Testis (tissue), 2 donors: ENCODE measurements at regions not wholly inside any gene's neighbourhood (a gene's known extent, or its start where the extent isn't known, plus 50 kb on each side); places are given as distances from the start of the nearest gene placed in this dataset.

Source experiments
- DNase-seq: peaks from one replicate; pipeline ENCODE4 v3.0.0-alpha.2; 2019
- H3K27ac ChIP-seq, 2 donors: fragments of 200-600 bp; sonication (generic); one replicate each; pipeline ENCODE4 v1.5.1; 2019
- H3K27me3 ChIP-seq: fragments of 200-600 bp; sonication (generic); one replicate; pipeline ENCODE4 v1.5.1; 2019
- H3K36me3 ChIP-seq: fragments of 200-600 bp; sonication (generic); one replicate; pipeline ENCODE4 v1.5.1; 2017; ENCODE audit warnings: low read depth; ENCODE audit errors: missing control alignments
- H3K4me1 ChIP-seq: fragments of 200-600 bp; sonication (generic); one replicate; pipeline ENCODE4 v1.5.1; 2019
- H3K4me3 ChIP-seq, 2 donors: fragments of 200-600 bp; sonication (generic); one replicate each; pipeline ENCODE4 v1.5.1; 2017 to 2019
- H3K9me3 ChIP-seq: fragments of 200-600 bp; sonication (generic); one replicate; pipeline ENCODE4 v1.5.1; 2017
- CTCF ChIP-seq, 3 experiments: fragments of 450-650 bp in 2 of 3; fragments of 200-600 bp in 1 of 3; sonication (generic) in 1 of 3; IDR thresholded peaks; one replicate each; pipeline ENCODE4 v1.5.1; 2016 to 2019; ENCODE audit warnings: antibody characterized with exemption in 3 of 3, mild to moderate bottlenecking in 2 of 3, moderate library complexity in 1 of 3
- POLR2A ChIP-seq: fragments of 450-650 bp; IDR thresholded peaks from one replicate; pipeline ENCODE4 v1.6.1; 2017; ENCODE audit warnings: antibody characterized with exemption, mild to moderate bottlenecking, moderate library complexity
- WGBS, 2 donors: methylation state at CpG; one replicate each; pipeline ENCODE4 v1.1.5; 2018; 5-methylcytosine and 5-hydroxymethylcytosine counted together
- intact Hi-C: fragments of 100-400 bp; cut with DNase I; formaldehyde crosslinking; loops from one replicate; pipeline ENCODE4 v1.15.1; 2023; ENCODE audit warnings: low total_unique reads

- DNase-seq = no peak
- TF ChIP-seq POLR2A (no peak), CTCF (IDR thresholded peaks at IDR 0.05) (no peak)
- no peaks in the 10 kb centered on the region for H3K9me3 ChIP-seq
- no peaks in the 10 kb centered on the region for H3K4me1 ChIP-seq
- H3K4me3 ChIP-seq = no peak overlapping the region
- H3K27ac ChIP-seq = no peak overlapping the region
- WGBS, 2 donors = 74 to 81% methylated on average over 5 of the region's 5 CpGs
- no peaks in the 10 kb centered on the region for H3K27me3 ChIP-seq
- H3K36me3 ChIP-seq = no peaks in the 10 kb centered on the region
- intact Hi-C loops = no loop called here
These were observed 538.5 kb downstream of the HTR7 start for GRCh38 chr10:90319188-90319914.

- Histone ChIP-seq H3K27me3 (no peaks in the 10 kb centered on the region), H3K27ac (no peak overlapping the region), H3K36me3 (no peaks in the 10 kb centered on the region), H3K9me3 (no peaks in the 10 kb centered on the region), H3K4me1 (no peaks in the 10 kb centered on the region), H3K4me3 (no peak overlapping the region)
- intact Hi-C loops = no loop called here
- WGBS, 2 donors = 86 to 89% methylated on average over 3 of the region's 3 CpGs
- TF ChIP-seq POLR2A (no peak), CTCF (IDR thresholded peaks at IDR 0.05) (no peak)
- DNase-seq = no peak
These were observed 536.6 kb downstream of the HTR7 start for GRCh38 chr10:90321132-90321816.

- intact Hi-C loops = no loop called here
- H3K4me1 ChIP-seq = no peaks in the 10 kb centered on the region
These were observed 531.2 kb downstream of the HTR7 start for GRCh38 chr10:90326498-90327267.

DNA sequence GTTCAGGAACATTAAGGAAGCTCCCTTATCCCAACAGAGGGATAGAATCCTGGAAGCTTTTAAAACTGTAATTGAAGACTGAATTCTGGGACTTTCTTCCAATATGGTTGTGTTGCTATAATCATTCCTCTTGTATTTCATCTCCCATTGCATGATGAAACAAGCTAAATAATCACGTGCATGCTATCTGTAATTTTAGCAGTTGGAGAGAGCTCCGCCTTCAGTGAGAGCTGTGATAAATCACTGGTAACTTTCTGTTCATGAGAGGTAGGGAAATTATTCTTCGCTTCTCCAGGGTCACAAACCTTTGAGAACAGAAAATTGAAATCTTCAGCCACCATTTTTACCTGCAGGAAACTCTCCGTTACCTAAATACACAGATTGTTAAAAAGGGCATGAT lies 530.2 kb downstream of the HTR7 start:
- Histone ChIP-seq H3K36me3 (no peaks in the 10 kb centered on the region), H3K27ac (no peak overlapping the region), H3K9me3 (no peaks in the 10 kb centered on the region), H3K27me3 (no peaks in the 10 kb centered on the region), H3K4me3 (no peak overlapping the region), H3K4me1 (no peaks in the 10 kb centered on the region)
- WGBS, 2 donors = 72 to 75% methylated on average over 4 of the region's 4 CpGs
- no peak for TF ChIP-seq POLR2A
- no peak for TF ChIP-seq CTCF (IDR thresholded peaks at IDR 0.05)
- intact Hi-C loops = no loop called here
- no peak for DNase-seq

More at GRCh38 chr10:90326498-90327267, 531.2 kb downstream of the HTR7 start:
- no peaks in the 10 kb centered on the region for H3K36me3 ChIP-seq
- no peak for TF ChIP-seq CTCF (IDR thresholded peaks at IDR 0.05)
- TF ChIP-seq POLR2A = no peak
- no peaks in the 10 kb centered on the region for H3K9me3 ChIP-seq
- DNase-seq = no peak
- no peak overlapping the region for H3K27ac ChIP-seq
- H3K4me3 ChIP-seq = no peak overlapping the region
- H3K27me3 ChIP-seq = no peaks in the 10 kb centered on the region
- 87 to 91% methylated on average over 2 of the region's 2 CpGs for WGBS, 2 donors
